NCI-H2081 treated with DMSO at 0.1 percent for 48 hours (cell line): ENCODE measurements at regions not wholly inside any gene's neighbourhood (a gene's known extent, or its start where the extent isn't known, plus 50 kb on each side); places are given as distances from the start of the nearest gene placed in this dataset.
"Not testable (repeated sequence)": the region's sequence is repeated elsewhere in the genome, so short reads cannot be mapped to it uniquely, and the experiment has no call there.

Source experiments
- DNase-seq: peaks from one replicate; lab custom pipeline; 2025; lab: John Stamatoyannopoulos, UW

DNA sequence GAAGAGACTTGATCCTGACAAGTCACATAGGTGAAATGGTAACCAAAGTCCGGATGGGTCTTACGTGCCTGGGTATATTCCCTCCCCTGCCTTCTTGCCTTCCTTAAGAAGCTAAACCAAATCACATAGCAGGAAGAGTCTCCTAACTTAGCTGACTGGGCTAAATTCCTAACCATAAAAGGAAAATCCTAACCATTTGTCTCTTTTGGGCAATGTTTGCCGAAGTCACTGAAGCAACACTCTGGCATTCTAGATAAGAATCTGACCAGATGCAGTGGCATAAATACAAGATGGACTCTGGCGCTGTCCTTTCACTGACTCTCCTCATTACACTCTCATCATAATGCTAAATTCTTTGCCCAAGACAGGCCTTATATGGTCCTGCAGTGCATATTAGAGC is 625.5 kb upstream of the RORB start:
- no peak for DNase-seq

- no peak for DNase-seq
Measured at GRCh38 chr9:73872701-73873100, 624.4 kb upstream of the RORB start.

DNA sequence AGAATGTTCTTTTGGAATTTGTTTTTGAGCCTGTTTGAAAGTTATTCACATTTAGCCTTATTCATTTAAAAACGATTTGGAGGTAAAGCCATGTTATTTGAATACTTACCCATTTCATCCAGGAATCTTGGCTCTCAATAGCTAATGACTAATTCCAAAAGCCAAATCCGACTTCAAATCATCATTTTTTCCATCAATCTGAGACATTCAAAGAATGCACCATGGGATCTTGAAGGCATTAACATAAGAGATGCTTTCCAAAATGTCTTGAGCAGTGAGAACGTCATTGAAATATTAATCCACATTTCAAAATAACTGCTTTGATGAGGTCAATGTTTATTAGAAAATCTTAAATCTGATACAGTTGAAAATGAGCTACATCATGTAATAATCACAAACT is 617.0 kb upstream of the RORB start:
- DNase-seq, result no peak

DNA sequence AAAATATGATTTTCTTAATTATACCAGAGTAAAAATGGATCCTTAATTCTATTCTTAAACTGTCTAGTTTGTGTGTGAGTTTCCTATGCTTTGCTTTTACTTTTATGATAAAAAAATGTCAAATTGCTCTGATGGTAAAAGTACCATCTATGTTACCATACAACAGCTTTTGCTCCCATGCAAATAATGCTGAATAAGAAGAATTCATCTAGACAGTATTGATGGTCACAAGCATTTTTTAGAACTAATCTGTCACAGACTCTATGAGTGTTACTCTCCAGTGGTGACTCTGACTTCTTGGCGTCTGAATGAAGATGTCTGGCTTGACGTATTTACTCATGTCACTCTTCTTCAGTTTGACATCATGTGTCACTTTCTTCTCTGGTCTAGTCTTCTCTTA is 608.1 kb upstream of the RORB start:
- DNase-seq, result no peak

GRCh38 chr9:73890685-73891277 is 606.4 kb upstream of the RORB start:
- no peak for DNase-seq

DNA sequence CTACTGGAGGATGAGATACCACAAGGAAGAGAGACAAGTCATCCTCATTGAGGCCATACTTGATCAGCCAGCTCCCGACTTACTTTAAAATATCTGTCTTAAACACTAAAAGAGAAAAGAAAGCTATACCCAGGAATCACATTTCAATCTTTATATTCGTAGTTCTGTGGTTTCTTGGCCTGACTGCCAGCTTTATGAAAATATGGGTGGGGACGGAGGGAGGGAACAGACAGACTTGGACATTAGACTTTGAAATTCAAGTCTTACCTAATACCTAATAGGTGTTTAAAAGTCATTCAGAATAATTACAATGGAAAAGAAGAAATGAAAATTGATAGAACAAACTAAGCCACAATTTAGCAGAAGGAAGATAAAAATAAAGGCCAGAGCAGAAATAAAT is 604.8 kb upstream of the RORB start:
- DNase-seq, result no peak

DNA sequence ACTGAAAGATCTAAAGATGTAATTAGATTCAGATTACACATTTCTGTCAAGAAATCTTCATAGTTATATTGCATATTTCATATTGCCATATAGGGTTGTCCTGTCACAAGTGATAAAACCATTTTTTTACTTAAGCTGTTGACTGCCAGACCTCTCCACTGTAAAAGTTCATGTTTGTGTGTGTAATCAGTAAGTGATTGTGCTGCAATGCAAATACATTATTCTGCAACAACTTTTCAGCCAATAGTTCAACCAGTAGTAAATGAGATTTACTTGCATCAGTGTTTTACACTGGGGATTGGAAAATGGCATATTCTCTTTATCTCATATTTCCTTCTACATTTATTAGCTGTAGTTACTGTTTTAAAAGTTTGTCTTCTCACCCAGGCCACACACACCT is 603.9 kb upstream of the RORB start:
- DNase-seq, result no peak

DNA sequence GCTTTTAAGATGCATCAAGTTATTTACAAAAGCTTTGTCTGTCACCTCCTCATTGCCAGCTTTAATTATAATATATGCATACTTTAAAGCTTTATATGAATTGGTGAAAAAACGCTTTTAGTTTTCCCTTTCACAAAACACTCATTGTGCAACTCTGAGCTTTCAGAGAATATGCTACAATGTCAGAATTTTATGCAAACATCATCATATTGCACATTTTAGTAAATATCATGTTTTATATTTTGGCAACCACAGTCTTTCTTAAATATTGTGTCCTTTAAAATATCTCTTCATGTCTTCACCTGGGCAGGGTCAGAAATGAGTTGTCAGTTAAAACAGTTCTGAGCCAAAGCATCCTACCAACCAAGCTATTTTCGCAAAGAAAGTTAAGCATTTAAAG is 601.1 kb upstream of the RORB start:
- DNase-seq, result no peak

- no peak for DNase-seq
Measured at GRCh38 chr9:73906671-73907070, 590.5 kb upstream of the RORB start.

GRCh38 chr9:73911804-73912203 is 585.3 kb upstream of the RORB start:
- no peak for DNase-seq

- no peak for DNase-seq
Measured at GRCh38 chr9:73916016-73916673, 581.0 kb upstream of the RORB start.

GRCh38 chr9:73919712-73920111 is 577.4 kb upstream of the RORB start:
- DNase-seq, result no peak

GRCh38 chr9:73923796-73924195 is 573.3 kb upstream of the RORB start:
- DNase-seq, result no peak

GRCh38 chr9:73951147-73951546 is 546.0 kb upstream of the RORB start:
- DNase-seq, result no peak

DNA sequence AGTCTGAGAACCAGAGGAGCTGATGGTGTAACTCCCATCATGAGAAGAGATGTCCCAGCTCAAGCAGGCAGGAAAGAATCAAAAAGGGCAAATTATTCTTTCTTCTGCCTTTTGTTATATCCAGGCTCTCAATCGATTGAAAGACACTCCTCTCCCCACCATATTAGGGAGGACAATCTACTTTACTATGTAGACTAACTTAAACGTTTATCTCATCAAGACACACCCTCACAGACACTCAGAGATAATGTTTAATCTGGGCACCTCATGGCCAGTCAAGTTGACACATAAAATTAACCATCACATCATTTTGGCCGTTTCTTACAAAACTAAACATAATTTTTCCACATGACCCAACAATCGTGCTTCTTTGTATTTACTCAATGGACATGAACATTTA is 534.3 kb upstream of the RORB start:
- no peak for DNase-seq

DNA sequence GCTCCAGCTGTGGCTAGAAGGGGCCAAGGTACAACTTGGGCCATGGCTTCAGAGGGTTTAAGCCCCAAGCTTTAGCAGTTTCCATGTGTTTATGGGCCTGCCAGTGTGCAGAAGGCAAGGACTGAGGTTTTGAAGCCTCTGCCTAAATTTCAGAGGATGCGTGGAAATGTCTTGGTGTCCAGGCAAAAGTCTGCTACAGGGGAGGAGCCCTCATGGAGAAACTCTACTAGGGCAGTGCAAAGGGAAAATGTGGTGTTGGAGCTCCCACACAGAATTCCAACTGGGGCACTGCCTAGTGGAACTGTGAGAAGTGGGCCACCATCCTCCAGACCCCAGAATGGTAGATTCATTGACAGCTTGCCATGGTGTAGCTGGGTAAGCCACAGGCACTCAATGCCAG is 527.2 kb upstream of the RORB start:
- DNase-seq, result no peak

DNA sequence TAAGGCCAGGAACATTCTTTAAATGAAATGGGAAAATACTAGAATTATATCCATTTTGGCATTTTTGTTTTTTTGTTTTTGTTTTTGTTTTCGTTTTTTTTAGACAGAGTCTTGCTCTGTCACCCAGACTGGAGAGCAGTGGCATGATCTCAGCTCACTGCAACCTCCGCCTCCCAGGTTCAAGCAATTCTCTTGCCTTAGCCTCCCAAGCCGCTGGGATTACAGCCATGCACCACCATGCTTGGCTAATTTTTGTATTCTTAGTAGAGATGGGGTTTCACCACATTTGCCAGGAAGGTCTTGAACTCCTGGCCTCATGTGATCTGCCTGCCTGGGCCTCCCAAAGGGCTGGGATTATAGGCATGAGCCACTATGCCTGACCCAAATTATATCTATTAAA is 520.7 kb upstream of the RORB start:
- DNase-seq, result not testable (repeated sequence)

DNA sequence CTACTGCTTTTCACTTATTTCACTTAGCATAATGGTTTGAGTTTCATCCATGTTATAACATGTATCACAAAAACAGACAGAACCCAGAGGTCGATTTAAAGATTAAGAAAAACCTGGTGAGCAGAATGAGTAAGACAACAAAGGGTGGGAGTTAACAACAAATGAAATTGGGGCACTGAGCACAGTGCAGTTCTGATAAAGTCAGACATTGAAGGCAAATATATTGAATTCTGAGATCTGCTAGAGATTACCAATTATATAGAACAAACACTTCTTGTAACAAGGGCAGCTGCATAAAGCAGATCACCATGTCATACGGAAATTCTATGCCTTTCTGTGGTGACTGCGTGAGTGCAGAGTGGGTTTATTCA is 517.3 kb upstream of the RORB start:
- no peak for DNase-seq

GRCh38 chr9:73980754-73981153 is 516.4 kb upstream of the RORB start:
- no peak for DNase-seq

- DNase-seq, result no peak
Measured at GRCh38 chr9:73981405-73981804, 515.7 kb upstream of the RORB start.

DNA sequence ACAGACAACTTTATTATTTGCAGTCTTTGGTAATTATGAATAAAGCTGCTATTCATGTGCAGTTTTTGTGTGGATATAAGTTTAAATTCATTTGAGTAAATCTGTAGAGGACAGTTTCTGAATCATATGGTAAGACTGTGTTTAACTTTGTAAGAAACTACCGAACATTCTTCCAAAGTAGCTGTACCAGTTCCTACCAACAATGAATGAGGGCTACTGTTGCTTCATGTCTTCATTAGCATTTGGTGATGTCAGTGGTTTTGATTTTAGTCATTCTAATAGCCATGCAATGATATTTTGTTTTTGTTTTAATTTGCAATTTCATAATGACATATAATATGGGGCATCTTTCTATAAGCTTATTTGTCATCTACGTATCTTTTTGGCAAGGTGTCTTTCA is 501.3 kb upstream of the RORB start:
- no peak for DNase-seq

DNA sequence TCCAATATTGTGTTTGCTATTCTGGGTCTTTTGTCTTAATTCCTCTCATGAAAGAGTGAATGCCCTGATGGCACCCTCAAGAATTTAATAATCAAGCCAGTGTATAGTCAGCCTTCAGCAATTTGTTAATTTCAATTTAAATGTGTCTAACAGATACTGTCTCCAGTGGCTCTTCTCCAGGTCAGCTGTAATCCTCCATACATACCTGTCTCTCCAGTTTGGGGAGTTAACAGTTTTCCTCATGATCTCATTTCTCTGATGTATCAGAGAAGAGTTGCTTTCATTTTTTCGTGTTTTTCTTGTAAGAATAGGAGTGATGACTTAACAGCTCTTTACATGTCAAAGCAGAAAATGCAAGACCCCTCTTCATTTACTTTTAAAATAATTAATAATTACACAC is 500.3 kb upstream of the RORB start:
- no peak for DNase-seq

GRCh38 chr9:74001382-74001781 is 495.8 kb upstream of the RORB start:
- DNase-seq, result no peak

GRCh38 chr9:74006935-74007334 is 490.2 kb upstream of the RORB start:
- no peak for DNase-seq
